ENCODE measurements at regions not wholly inside any gene's neighbourhood (a gene's known extent, or its start where the extent isn't known, plus 50 kb on each side); places are given as distances from the start of the nearest gene placed in this dataset.

DNA sequence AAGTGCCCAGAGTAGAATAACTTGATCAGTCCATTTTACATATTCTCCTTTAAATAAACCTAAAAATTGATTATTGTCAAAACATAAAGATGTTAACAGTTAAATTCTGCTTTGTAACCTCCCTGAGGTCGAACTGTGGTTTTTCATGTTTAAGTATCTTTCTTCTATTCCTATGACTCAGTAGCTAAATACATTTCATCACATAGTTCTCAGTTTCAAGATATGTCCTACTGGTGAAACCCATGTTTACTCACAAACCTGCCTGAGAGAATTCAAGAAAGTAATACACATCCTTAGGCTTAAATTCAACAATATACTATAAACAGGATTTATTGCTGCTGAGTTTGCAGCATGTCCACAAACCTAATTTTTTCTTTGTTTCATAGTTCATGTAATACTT, 692.9 kb downstream of the ZPLD1 start:
- Histone ChIP-seq H3K27me3 (ENCODE audit: control insufficient read depth, insufficient read depth, low read length) (no peaks in the 10 kb centered on the region), H3K4me1 (ENCODE audit: control insufficient read depth, insufficient read depth, low read length) (no peaks in the 10 kb centered on the region), H3K36me3 (ENCODE audit: control insufficient read depth, insufficient read depth, low read length) (no peaks in the 10 kb centered on the region), H3K4me3 (ENCODE audit: low read depth, low read length) (no peak overlapping the region), H3K9me3 (ENCODE audit: control insufficient read depth, insufficient read depth, low read length) (no peaks in the 10 kb centered on the region), H3K27ac (ENCODE audit: low read depth, low read length) (no peak overlapping the region)
- DNase-seq (ENCODE audit: low read depth in 4 of 6, low spot score in 6 of 6): no peak
- no CpG with 5 or more reads among the region's 1 CpG for WGBS (ENCODE audit: insufficient coverage)

DNA sequence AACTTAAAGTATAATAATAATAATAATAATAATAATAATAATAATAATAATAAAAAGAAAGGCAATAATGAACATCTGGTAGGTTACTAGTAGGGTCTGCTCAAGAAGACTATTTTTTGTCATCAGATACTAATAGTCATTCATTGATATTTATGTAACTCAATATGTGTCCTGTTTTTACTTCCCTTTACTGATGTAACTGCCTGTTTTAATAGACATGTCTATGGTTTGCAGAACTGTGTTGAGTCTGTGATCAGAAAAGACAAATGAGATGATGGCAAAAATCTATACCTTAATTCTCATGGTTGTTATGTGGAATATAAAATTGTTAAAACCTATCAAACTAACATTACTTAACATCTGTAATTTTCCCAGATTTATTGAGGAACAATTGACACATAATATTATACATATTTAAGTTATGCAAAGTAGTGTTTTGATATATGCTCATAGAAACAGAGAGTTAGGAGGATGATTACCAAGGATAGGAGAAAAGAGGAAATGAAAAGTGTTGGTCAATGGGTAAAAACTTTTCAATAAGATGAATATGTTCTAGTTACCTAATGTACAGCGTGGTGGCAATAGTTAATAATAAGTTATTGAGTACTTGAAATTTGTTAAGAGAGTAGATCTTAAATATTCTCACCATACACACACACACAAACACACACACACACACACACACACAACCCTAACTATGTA, 699.4 kb downstream of the ZPLD1 start:
- DNase-seq (ENCODE audit: low read depth in 4 of 6, low spot score in 6 of 6): no peak
- no peak overlapping the region for H3K27ac ChIP-seq (ENCODE audit: low read depth, low read length)
- no peaks in the 10 kb centered on the region for H3K9me3 ChIP-seq (ENCODE audit: control insufficient read depth, insufficient read depth, low read length)
- no peaks in the 10 kb centered on the region for H3K27me3 ChIP-seq (ENCODE audit: control insufficient read depth, insufficient read depth, low read length)
- H3K36me3 ChIP-seq (ENCODE audit: control insufficient read depth, insufficient read depth, low read length): no peaks in the 10 kb centered on the region
- no peaks in the 10 kb centered on the region for H3K4me1 ChIP-seq (ENCODE audit: control insufficient read depth, insufficient read depth, low read length)
- no peak overlapping the region for H3K4me3 ChIP-seq (ENCODE audit: low read depth, low read length)
- no CpG with 5 or more reads among the region's 1 CpG for WGBS (ENCODE audit: insufficient coverage)

DNA sequence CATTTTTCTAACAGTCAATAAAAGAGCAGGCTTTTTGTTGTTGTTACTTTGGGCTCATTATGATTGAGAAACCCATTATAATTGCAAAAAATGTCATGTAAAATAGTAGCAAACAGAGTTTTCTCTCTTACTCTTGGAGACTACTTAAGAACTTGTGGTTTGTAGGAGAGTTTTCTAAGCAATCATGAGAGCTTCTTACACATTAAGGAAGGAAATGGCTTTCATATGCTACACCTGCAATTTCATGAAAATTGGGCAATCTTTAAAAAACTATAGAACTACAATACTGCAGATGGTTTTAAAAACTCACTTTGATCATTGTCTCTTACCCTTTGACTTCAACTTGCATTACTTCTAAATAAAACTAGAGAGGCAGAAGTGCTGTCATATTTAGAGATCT, 701.8 kb downstream of the ZPLD1 start:
- Histone ChIP-seq H3K4me1 (ENCODE audit: control insufficient read depth, insufficient read depth, low read length) (no peaks in the 10 kb centered on the region), H3K4me3 (ENCODE audit: low read depth, low read length) (no peak overlapping the region), H3K36me3 (ENCODE audit: control insufficient read depth, insufficient read depth, low read length) (no peaks in the 10 kb centered on the region), H3K9me3 (ENCODE audit: control insufficient read depth, insufficient read depth, low read length) (no peaks in the 10 kb centered on the region), H3K27ac (ENCODE audit: low read depth, low read length) (no peak overlapping the region), H3K27me3 (ENCODE audit: control insufficient read depth, insufficient read depth, low read length) (no peaks in the 10 kb centered on the region)
- DNase-seq (ENCODE audit: low read depth in 4 of 6, low spot score in 6 of 6): no peak

DNA sequence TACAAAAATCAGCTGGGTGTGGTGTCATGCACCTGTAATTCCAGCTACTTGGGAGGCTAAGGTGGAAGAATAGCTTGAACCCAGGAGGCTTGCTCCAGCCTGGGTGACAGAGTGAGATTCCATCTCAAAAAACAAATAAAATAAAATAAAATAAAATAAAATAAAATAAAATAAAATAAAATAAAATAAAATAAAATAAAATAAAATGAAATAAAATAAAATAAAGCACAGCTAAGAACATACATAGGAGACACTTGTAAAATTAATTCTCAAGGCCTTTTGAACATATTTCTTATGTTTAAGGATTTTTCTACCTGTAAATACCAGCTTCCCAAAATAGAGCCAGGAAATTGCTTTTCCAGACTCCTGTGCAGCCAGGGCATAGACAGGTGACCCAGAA, 703.0 kb downstream of the ZPLD1 start:
- H3K27me3 ChIP-seq (ENCODE audit: control insufficient read depth, insufficient read depth, low read length): no peaks in the 10 kb centered on the region
- no peak overlapping the region for H3K27ac ChIP-seq (ENCODE audit: low read depth, low read length)
- no peak for DNase-seq (ENCODE audit: low read depth in 4 of 6, low spot score in 6 of 6)
- no peak overlapping the region for H3K4me3 ChIP-seq (ENCODE audit: low read depth, low read length)
- no peaks in the 10 kb centered on the region for H3K9me3 ChIP-seq (ENCODE audit: control insufficient read depth, insufficient read depth, low read length)
- H3K4me1 ChIP-seq (ENCODE audit: control insufficient read depth, insufficient read depth, low read length): no peaks in the 10 kb centered on the region
- no peaks in the 10 kb centered on the region for H3K36me3 ChIP-seq (ENCODE audit: control insufficient read depth, insufficient read depth, low read length)

DNA sequence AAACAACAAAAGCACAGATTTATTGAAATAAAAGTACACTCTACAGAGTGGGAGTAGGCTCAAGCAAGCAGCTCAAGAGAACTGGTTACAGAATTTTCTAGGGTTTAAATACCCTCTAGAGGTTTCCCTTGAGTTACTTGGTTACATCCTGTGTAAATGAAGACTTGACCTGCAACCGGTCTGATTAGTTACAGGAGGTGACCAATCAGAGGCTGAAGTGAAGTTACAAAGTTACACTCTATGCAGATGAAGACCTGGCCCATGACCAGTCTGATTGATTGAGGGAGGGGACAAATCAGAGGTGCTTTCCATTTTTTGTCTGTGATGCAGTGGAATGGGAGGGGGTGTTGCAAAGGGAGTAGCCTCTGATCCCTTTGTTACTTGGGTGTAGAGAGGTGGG, 723.4 kb downstream of the ZPLD1 start:
- Histone ChIP-seq H3K27ac (ENCODE audit: low read depth, low read length) (no peak overlapping the region), H3K27me3 (ENCODE audit: control insufficient read depth, insufficient read depth, low read length) (no peaks in the 10 kb centered on the region), H3K4me3 (ENCODE audit: low read depth, low read length) (no peak overlapping the region), H3K4me1 (ENCODE audit: control insufficient read depth, insufficient read depth, low read length) (no peaks in the 10 kb centered on the region), H3K36me3 (ENCODE audit: control insufficient read depth, insufficient read depth, low read length) (no peaks in the 10 kb centered on the region), H3K9me3 (ENCODE audit: control insufficient read depth, insufficient read depth, low read length) (no peaks in the 10 kb centered on the region)
- WGBS (ENCODE audit: insufficient coverage): 50% methylated on average over 1 of the region's 1 CpG
- no peak for DNase-seq (ENCODE audit: low read depth in 4 of 6, low spot score in 6 of 6)

DNA sequence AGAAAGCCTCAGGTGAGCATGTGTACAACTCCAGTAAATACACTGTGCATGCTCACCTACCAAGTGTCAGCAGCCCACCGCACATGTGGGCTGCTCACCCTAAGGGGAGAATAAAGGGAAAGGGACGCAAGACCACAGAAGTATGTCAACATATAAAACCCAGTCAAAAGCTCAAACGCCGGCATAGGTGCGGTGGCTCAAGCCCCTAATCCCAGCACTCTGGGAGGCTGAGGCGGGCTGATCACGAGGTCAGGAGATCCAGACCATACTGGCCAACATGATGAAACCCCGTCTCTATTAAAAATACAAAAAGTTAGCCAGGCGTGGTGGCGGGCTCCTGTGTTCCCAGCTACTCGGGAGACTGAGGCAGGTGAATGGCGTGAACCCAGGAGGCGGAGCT, 732.1 kb downstream of the ZPLD1 start:
- no peaks in the 10 kb centered on the region for H3K9me3 ChIP-seq (ENCODE audit: control insufficient read depth, insufficient read depth, low read length)
- no peak overlapping the region for H3K4me3 ChIP-seq (ENCODE audit: low read depth, low read length)
- no peaks in the 10 kb centered on the region for H3K4me1 ChIP-seq (ENCODE audit: control insufficient read depth, insufficient read depth, low read length)
- 95% methylated on average over 11 of the region's 13 CpGs for WGBS (ENCODE audit: insufficient coverage)
- H3K27ac ChIP-seq (ENCODE audit: low read depth, low read length): no peak overlapping the region
- no peak for DNase-seq (ENCODE audit: low read depth in 4 of 6, low spot score in 6 of 6)
- H3K36me3 ChIP-seq (ENCODE audit: control insufficient read depth, insufficient read depth, low read length): no peaks in the 10 kb centered on the region
- no peaks in the 10 kb centered on the region for H3K27me3 ChIP-seq (ENCODE audit: control insufficient read depth, insufficient read depth, low read length)

DNA sequence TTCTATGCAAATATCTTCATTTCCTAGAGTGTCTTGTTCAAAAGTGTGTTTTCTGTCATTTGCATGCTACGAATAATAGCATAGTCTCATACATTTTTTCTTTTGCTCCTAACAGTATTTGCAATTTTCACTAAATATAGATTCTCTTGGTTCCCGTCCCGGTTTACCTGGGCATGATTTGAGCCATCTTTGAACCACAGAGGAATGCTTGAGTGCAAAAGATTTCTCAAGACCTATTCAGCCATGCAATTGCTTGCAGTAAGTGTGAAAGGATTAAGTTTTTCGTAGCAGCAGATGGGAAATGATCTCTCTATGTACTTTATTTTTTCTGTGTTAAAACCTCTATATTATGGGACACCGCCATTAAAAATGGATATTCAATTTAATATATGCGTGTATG, 733.0 kb downstream of the ZPLD1 start:
- H3K4me3 ChIP-seq (ENCODE audit: low read depth, low read length): no peak overlapping the region
- WGBS (ENCODE audit: insufficient coverage): 94% methylated on average over 3 of the region's 6 CpGs

DNA sequence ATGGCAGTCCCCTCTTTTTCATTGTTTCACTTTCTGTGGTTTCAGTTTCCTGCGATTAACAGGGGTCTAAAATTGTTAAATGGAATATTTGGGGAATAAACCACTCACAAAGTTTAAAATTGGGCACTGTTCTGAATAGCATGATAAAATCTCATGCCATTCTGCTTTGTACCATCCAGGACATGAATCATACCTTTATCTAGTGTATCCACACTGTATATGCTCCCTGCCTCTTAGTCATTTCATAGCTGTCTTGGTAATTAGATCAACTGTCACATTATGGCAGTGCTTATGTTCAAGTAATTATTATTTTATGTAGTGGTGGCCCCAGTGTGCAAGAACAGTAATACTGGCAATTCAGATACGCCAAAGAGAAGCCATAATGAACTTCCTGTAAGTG, 734.5 kb downstream of the ZPLD1 start:
- Histone ChIP-seq H3K4me3 (ENCODE audit: low read depth, low read length) (no peak overlapping the region), H3K9me3 (ENCODE audit: control insufficient read depth, insufficient read depth, low read length) (no peaks in the 10 kb centered on the region), H3K27me3 (ENCODE audit: control insufficient read depth, insufficient read depth, low read length) (no peaks in the 10 kb centered on the region), H3K36me3 (ENCODE audit: control insufficient read depth, insufficient read depth, low read length) (no peaks in the 10 kb centered on the region), H3K27ac (ENCODE audit: low read depth, low read length) (no peak overlapping the region), H3K4me1 (ENCODE audit: control insufficient read depth, insufficient read depth, low read length) (no peaks in the 10 kb centered on the region)
- DNase-seq (ENCODE audit: low read depth in 4 of 6, low spot score in 6 of 6): no peak
- WGBS (ENCODE audit: insufficient coverage): no CpG with 5 or more reads among the region's 2 CpGs

More for the DNA sequence above, 733.0 kb downstream of the ZPLD1 start:
- DNase-seq (ENCODE audit: low read depth in 4 of 6, low spot score in 6 of 6): no peak
- Histone ChIP-seq H3K27me3 (ENCODE audit: control insufficient read depth, insufficient read depth, low read length) (no peaks in the 10 kb centered on the region), H3K4me1 (ENCODE audit: control insufficient read depth, insufficient read depth, low read length) (no peaks in the 10 kb centered on the region), H3K9me3 (ENCODE audit: control insufficient read depth, insufficient read depth, low read length) (no peaks in the 10 kb centered on the region), H3K27ac (ENCODE audit: low read depth, low read length) (no peak overlapping the region), H3K36me3 (ENCODE audit: control insufficient read depth, insufficient read depth, low read length) (no peaks in the 10 kb centered on the region)

DNA sequence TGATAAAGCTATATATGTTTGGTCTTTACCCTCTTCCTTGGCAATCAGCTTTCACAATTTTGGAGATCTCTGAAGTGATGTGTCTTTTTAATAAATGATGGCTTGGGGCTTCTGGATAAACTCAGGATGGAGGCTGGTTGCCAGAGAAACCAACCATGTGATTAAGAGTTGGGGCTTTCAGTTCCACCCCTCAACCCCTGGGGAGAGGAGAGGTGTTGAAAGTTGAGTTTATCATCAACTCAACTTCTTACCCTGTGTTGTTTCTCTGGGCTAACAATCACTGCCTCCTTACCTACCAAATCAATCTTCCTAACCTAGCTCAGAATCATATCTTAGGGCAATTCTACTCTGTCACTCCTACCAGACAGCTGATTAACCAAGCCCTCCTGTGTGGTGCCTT, 735.8 kb downstream of the ZPLD1 start:
- Histone ChIP-seq H3K9me3 (ENCODE audit: control insufficient read depth, insufficient read depth, low read length) (no peaks in the 10 kb centered on the region), H3K4me1 (ENCODE audit: control insufficient read depth, insufficient read depth, low read length) (no peaks in the 10 kb centered on the region), H3K4me3 (ENCODE audit: low read depth, low read length) (no peak overlapping the region), H3K27ac (ENCODE audit: low read depth, low read length) (no peak overlapping the region), H3K36me3 (ENCODE audit: control insufficient read depth, insufficient read depth, low read length) (no peaks in the 10 kb centered on the region), H3K27me3 (ENCODE audit: control insufficient read depth, insufficient read depth, low read length) (no peaks in the 10 kb centered on the region)
- DNase-seq (ENCODE audit: low read depth in 4 of 6, low spot score in 6 of 6): no peak

DNA sequence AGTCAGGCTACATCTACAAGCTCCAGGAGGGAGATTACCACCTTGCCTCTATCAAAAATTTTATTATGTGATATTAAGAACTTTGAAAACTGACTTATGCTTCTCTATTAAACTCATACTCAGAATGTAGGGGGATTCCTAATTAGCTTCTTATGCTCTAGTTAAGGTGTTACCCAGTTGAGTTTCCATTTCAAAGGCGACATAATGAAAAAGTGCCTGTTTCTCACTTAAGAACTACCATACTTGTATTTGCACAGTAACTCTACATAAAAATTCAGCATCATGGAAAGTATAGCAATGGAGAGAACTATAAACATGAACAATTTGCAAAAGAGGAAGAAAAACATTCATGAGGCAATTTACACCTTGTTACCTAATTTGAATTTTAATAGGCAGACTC, 739.1 kb downstream of the ZPLD1 start:
- no peaks in the 10 kb centered on the region for H3K36me3 ChIP-seq (ENCODE audit: control insufficient read depth, insufficient read depth, low read length)
- no peaks in the 10 kb centered on the region for H3K27me3 ChIP-seq (ENCODE audit: control insufficient read depth, insufficient read depth, low read length)
- no peaks in the 10 kb centered on the region for H3K4me1 ChIP-seq (ENCODE audit: control insufficient read depth, insufficient read depth, low read length)
- no peaks in the 10 kb centered on the region for H3K9me3 ChIP-seq (ENCODE audit: control insufficient read depth, insufficient read depth, low read length)
- H3K4me3 ChIP-seq (ENCODE audit: low read depth, low read length): no peak overlapping the region
- DNase-seq (ENCODE audit: low read depth in 4 of 6, low spot score in 6 of 6): no peak
- H3K27ac ChIP-seq (ENCODE audit: low read depth, low read length): no peak overlapping the region
- WGBS (ENCODE audit: insufficient coverage): no CpG with 5 or more reads among the region's 1 CpG
